ENCODE measurements at regions not wholly inside any gene's neighbourhood (a gene's known extent, or its start where the extent isn't known, plus 50 kb on each side); places are given as distances from the start of the nearest gene placed in this dataset.
"Not testable (repeated sequence)": the region's sequence is repeated elsewhere in the genome, so short reads cannot be mapped to it uniquely, and the experiment has no call there.

DNA sequence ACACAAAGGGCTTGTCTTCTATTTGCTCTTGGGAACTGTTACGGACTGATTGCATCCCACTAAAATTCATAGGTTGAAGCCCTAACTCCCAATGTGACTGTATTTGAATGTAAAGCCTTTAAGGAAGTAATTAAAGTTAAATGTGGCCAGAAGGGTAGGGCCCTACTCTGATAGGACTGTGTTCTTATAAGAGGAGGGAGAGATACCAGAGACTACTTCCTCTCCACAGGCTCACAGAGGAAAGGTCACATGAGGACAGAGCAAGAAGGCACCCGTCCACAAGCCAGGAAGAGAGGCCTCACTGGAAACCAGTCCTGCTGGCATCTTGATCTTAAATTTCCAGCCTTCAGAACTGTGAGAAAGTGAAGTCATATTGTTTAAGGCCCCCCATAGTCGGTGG lies 211.9 kb downstream of the CDH26 start:
- DNase-seq (ENCODE audit: low read depth), result no peak

DNA sequence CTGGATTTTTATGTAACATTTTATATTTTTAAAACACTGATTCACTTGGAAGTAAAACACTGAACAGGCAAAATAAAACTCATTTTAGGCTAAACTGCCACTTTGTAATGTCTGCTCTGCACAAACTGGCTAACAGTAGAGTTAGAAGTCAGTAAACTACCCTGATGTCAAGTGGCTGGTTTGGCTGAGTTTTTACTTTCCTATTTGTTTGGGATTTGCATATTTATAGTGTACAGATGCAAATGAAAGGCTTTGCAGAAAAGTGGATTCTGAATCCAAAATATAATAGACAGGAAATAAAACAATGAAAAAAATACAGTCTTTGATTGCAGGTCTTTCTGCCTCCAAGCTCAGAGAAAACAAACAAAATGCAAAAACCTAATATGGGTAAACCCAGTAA lies 213.1 kb downstream of the CDH26 start:
- no peak for DNase-seq (ENCODE audit: low read depth)

DNA sequence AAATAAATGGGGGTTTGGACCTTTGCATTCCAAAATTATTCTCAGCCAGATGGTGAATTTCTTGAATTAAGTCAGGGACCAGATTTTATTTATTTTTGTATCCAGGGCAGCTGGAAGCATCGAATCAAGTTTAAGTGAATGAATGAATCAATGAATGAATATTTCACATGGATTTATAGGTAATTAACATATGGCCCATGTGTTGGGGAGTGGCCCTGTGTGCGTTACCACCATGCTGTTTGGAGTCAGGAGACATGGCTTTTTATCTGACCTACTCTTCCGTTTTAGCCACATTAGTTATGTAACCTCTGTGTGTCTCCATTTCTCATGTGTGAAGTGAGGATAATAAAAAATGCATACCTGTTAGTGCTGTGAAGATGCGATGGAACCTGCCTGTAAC lies 213.5 kb downstream of the CDH26 start:
- no peak for DNase-seq (ENCODE audit: low read depth)

DNA sequence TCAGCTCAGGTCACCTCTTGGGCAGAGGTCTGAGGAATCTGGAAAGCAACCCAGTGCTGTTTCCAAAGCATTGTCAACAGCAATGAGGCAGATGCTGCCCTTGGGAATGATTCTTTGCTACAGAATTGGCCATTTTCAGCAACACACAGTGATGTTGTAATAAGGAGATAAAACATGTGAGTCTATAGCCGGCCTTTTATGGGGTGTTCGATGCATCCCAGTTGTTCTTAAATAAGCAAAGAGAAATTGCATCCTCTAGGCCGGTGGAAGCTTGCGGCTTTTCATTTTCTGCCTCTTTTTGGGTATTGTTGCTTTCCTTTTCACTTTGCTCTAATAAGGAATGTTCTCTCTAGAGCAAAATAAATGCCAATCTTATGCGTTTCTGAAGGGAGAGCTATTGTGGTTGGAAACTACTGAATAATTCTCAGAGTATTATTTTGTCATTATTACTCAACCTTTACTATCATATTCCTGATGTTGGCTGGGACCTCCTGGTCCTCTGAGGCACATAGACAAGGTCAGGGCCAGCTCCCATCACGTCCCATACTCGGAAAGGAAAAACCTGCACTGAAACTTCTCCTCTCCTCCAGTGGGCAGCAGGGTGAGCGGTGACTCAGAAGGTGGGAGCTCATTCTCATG lies 214.2 kb downstream of the CDH26 start:
- no peak for DNase-seq (ENCODE audit: low read depth)

DNA sequence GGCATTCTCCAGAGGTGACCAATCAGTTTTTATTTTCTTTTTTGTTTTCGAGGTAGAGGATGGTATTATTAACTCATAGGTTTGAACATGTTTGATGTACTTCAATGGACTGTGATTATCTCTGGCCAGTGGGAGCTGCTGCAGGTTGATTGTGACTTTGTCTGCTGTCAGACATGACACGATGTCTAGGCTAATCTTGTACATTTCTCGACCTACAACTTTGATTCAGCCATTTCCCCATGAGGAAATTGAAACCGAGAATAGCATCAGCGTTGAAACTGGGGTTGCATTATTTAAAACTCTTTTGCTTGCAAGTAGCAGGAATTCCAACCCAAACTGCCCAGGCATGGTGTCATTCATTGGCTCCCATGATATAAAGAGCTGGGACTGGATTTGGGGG lies 218.9 kb downstream of the CDH26 start:
- no peak for DNase-seq (ENCODE audit: low read depth)

DNA sequence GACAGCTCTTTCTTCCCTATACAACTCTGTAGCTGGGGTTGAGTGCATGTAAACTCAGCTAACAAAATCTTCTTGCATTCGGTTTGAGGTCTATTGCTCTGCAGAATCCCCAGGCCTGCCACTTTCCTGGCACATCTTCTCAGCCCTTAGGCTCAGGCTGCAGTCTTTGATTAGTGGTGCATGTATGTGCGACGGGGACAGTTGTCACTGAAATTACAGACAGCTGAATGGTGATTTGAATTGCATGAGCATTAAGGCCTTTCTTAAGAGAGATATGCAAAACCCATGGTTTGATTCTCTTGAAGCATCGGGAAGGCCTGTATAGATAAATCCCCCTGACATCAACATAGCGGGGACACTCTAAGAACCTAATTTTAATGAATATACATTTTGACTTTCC lies 222.8 kb downstream of the CDH26 start:
- DNase-seq (ENCODE audit: low read depth), result no peak

DNA sequence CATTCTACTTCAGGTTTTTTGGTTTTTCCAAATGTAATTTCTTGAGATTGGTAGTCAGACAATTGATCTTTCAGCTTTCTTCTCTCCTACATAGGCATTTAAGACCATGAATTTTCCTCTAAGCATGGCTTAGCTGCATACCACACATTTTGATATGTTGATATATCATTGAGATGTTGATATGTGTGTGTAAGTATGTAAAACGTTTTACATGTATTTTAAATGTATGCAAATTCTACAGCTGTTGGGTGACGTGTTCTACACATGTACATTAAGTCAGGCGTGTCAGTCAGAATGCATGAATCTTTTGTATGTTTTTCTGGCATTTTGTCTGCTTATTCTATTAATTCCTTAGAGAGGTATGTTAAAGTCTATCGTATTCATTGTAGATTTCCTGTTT lies 228.2 kb downstream of the CDH26 start:
- no peak for DNase-seq (ENCODE audit: low read depth)

DNA sequence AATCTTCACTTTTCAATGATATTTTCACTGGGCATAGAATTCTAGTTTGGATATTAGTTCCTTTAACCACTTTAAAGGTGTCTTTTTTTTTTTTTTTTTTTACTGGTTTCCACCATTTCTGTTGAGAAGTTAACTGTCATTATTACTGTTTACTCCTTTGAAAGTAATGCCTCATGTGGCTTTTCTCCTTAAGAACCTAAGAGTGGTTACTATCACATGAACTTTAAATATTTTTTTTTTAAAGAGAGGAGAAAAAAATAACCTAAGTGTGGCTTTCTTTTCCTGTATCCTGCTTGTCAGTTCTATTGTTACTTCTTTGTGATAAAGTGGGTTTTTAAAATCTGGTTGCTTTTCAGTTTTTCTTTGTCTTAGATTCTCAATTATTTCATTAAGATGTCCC lies 229.5 kb downstream of the CDH26 start:
- no peak for DNase-seq (ENCODE audit: low read depth)

DNA sequence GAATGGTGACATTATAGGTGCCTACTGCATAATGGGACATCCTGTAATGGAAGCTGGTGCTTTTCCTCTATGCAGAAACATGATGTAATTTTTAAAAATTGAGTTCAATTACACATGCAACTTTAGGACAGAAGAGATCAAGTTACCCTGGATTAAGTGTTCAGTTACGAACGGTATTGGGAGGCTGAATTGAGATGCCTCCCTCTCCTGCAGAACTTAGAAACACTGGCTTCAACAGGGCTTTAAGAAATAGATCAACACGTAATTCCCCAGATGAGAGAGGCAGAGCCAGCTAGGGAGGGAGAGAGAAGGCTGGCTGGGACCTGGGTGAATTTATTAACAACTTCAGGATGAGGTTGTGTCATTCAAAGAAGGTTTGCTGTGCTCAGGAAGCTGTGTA lies 232.8 kb downstream of the CDH26 start:
- DNase-seq (ENCODE audit: low read depth), result no peak

DNA sequence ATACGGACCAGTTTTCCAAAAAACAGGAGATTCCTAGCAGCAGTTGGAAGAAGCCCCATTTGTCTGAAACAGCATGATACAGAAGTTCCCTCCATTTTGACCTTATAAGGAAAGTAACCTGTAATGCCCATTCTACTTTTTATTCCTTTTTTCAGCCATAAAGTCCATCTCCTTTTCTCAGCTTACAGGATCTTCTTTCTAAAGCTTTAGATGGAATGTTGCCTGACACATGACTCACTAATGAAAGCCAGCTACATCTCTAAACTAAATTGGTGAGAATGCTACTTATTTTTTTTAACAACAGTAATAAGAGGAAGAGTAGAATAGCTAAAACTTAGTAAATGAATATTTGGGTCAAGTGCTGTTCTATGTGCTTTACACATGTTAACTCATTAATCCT lies 234.1 kb downstream of the CDH26 start:
- DNase-seq (ENCODE audit: low read depth), result no peak

DNA sequence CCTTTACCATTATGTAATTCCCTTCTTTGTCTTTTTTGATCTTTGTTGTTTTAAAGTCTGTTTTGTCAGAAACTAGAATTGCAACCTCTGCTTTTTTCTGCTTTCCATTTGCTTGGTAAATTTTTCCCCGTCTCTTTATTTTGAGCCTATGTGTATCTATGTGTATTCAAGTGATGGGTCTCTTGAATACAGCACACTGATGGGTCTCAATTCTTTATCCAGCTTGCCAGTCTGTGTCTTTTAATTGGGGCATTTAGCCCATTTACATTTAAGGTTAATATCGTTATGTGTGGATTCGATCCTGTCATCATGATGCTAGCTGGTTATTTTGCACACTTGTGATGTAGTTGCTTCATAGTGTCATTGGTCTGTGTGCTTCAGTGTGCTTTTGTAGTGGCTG lies 240.9 kb downstream of the CDH26 start:
- DNase-seq (ENCODE audit: low read depth), result not testable (repeated sequence)

DNA sequence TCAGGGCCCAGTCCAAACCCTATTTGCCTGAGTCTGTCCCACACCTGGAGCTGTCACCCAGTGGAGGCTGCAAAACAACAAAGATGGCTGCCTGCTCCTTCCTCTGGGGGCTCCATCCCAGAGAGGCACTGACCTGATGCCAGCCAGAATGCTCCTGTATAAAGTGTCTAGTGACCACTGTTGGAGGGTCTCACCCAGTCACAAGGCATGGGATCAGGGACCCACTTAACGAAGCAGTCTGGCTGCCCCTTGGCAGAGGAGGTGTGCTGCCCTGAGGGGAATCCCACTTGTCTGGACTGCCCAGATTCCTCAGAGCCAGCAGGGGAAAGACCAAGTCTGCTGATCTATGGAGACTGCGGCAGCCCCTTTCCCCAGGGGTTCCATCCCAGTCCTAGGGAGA lies 241.6 kb downstream of the CDH26 start:
- DNase-seq (ENCODE audit: low read depth), result no peak

DNA sequence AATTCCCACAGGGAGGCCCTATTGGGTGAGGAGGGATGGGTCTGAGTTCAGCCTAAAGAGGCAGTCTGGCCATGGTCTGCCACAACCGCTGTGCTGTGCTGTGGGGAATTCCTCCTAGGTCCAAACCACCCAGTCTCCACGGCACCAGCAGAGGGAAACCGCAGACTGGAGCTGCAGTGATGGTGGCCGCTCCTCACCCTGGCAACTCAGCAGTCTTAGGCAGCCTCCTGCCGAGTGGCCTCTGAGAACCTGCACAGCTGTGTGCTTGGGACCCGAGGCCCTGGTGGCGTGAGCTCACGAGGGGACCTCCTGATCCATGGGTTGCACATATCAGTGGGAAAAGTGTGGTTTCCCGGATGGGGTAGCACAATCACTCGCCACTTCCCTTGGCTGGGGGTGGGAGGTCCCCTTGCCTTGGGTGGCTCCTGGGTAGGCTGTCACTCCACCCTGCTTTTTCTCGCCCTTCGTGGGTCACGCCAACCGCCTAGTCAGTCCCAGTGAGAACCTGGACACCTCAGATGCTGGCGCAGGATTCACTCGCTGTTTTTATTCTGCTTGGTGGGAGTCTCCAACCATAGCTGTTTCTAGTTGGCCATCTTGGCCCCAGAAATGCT lies 242.2 kb downstream of the CDH26 start:
- DNase-seq (ENCODE audit: low read depth), result peak; percentile 17

DNA sequence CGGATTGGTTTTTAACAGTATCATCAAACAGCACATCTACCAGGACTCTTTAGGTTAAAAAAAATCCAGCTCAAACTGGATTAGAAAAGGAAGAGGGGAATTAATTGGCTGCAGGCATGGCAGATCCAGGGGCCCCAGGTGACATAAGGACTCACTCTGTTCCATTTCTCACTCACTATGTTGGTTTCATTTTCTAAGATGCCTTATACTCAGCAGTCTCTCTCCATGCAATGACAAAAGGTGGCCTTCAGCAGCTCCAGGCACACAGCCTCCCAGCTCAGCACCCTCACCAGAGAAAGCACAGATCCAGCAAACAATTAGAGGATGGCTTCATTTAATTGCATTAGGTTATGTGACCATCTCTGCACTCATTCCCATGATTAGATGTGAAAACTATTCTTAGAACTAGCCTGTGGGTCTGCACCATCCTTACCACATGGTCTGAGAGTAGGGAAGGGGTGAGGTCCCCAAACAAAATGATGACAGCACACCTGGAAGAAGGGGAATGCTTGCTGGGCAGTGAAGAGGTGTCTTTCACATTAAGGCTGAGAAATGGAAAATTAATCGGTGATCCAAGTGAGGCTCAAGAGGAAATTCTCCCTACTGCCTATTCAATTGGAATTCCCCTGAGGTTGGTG lies 243.1 kb downstream of the CDH26 start:
- DNase-seq (ENCODE audit: low read depth), result no peak

DNA sequence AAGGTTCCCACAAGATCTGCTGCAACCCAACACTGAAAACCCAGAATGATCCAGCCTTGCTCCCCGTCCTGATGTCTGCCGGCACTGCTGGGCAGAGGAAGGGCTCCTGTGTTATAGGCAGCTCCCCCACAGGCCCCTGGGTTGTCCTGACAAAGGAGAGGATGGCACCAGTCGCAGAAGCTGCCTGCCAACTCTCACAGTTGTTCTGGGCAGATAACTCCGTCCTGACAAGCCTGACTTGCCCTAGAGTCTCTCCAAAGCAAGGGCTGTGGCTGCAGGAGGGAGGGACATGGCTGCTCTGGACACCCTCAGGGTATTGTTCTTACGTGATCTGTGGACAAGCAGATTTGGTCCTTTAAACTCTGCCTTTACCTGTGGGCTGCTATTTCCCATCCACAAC lies 243.8 kb downstream of the CDH26 start:
- no peak for DNase-seq (ENCODE audit: low read depth)

DNA sequence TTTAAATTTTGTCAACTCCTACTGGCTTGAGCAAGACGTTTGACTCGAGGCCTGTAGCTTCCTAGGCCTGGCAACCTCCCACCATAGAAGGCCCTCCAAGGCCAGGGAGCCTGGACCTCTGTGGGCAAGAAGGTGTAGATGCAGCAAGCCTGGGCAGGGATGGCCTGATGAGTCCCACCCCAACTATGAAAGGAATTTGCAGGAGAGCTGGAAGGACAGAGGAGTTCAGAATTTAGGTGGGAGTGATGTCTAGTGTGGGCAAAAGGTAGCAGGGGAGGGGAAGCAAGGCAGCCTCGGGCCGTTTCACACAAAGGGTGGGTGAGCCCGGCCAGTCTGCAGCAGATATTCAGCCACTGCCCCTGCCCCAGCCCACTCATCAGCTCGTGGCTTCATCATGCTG lies 245.2 kb downstream of the CDH26 start:
- DNase-seq (ENCODE audit: low read depth), result no peak

DNA sequence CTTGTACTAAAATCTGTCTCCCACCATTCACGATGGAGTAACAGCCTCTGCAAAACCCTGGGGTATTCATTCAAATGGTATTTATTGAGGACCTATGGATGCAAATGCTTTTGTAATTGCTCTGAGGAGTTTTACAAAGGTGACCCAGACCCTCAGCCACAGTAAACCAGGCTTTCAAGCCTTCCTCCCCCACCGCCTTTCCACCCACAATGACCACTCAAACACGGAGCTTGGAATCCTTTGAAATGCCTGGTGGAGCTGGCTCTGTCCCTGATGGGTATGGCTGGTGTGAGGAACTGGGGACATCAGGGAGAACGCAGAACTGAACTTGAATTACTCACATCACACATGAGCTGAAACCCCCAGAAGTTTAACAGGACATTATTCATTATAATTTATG lies 246.4 kb downstream of the CDH26 start:
- no peak for DNase-seq (ENCODE audit: low read depth)

DNA sequence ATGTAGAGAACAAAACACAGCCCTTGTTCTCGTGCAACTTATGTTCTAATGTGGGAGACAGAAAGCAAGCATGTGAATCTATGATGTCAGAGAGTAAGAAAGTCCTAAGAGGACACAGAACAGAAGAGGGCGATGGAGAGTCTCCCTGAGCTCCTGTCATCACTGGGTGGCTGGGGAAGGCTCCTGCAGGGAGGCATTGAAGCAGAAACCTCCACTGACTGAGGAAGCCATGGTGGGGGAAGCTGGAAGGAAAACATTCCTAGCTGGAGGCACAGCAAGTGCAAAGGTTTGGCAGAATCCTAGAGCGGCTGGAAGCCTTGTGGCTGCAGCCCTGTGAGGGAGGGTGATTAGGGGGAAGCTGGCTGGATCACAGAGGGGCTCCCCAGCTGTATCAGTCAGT lies 248.0 kb downstream of the CDH26 start:
- peak; percentile 62 for DNase-seq (ENCODE audit: low read depth)

DNA sequence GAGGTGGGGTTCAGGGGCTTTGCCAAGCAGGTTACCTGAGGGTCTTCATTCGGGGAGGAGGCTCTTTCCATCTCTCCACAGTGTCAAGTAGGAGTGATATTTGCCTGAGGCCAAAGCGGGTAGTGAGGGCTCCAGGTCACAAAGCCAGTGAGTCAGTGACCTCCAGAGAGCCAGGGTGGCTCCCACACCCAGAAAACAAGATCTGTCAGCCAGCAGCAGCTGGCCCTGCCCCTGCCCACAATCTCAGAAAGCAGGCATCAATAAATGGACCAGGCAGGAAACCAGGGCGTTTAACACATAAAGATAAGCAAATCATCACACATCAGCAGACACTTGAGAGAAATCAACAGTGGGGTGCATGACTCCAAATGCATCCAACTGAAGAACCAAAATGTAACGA lies 250.8 kb downstream of the CDH26 start:
- no peak for DNase-seq (ENCODE audit: low read depth)

DNA sequence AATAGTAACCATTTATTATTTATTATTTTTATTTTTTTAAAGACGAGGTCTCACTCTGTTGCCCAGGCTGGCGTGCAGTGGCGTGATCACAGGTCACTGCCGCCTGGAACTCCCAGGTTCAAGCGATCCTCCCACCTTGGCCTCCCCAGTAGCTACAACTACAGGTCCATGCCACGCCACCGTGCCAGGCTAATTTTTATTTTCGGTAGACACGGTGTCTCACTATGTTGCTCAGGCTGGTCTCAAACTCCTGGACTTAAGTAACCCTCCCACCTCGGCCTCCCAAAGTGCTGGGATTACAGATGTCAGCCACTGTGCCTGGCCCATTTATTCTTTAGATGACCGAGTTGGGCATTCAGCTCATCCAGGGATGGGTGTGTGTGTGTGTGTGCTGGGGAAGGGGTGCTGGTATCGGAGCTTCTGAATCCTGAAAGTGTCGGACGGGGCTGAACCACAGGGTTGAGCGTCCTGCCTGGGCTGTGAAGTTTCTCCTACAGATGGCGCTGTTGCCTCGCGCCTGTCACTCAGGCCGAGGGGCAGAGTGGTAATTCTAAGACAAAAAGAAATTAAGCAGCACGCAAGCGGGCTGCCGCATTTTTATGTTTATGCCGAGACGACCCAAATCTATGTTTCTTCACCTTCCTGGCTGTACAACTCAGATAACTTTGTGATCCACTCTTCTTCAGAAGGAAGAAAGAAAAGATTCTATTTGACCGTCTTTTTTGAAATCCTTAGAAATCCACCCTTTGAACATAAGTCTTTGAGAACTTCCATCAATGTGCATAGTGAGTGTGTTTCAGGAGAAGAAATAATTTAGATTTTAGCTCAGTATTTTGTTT lies 252.8 kb downstream of the CDH26 start:
- peak; percentile 71 for DNase-seq (ENCODE audit: low read depth)

DNA sequence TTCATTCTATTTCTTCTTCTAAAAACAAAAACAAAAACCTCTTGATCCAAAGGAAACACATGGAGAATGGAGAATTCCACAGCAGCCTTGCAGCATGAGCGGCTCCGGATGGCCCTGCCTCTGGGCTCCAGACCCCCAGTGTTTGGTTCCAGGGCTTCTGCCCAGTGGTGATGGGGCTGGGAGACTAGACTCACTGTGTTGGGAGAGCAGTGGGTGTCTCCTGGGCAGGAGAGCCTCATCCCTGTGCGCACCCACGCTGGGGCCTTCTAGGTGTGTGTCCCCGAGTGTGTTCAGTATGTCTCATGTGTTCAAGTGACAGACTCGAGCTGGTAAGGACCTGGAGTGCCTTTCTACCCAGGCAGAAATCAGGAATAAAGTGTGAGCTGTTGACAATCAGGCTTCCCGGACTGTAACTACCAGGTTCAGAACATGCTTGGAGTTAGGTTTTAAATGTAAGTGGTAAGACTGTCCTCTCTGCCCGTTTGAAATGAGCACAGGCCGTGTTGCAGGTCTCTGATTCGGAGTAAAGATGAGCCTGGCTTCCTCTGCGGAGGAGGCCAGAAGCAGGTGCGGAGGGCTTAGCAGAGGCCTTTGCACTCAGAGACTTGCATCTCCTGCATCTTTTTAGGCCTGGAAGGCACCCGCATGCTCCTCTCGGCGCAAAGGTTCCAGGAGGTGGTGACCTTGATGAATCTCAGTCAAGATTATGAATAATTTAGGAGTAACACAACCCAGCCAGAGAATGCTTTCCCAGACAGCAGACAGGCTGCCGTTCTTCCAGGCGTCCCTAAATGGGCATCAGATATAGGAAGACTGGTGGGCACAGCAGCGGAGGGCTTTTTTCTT lies 253.6 kb downstream of the CDH26 start:
- DNase-seq (ENCODE audit: low read depth), result no peak

DNA sequence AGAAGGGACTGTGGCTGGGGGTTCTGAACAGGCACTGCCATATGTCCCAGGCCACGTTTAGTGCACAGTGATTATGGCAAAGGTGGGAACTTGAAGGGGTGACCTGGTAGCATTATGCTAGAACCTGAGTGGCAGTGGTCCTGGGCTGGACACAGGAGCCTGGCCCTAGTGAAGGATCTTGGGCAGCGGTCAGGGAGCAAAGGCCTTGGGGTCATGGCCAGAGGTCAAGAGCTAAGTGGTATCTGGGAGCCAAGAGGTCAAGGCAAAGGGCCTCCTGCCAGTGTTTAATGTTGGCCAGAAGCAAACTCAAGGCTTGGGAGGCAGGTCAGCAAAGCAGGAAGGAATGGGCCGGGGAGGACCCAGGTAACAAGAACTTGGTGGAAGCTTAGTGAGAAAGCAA lies 254.5 kb downstream of the CDH26 start:
- no peak for DNase-seq (ENCODE audit: low read depth)

Measured in Daoy (cell line).